ENCODE measurements at regions not wholly inside any gene's neighbourhood (a gene's known extent, or its start where the extent isn't known, plus 50 kb on each side); places are given as distances from the start of the nearest gene placed in this dataset.
A peak's percentile ranks its signal among the peaks of the same experiment; 100 is the strongest.

DNA sequence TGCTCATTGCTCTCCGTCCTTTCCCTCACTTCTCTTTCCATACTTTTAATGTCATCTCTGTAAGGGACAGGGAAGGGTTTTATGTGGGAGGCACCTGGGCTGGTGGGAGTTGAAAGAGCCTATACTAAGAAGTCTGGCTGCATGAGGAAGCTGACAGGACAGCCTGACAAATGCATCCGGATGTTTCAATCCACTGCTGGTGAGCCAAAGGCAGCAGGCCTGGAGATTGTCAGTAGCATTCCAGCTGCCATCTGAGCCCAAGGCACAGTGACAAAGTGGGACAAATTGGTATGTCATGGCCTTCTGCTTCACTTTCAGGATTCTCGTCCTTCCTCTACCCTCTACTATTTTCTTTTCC, 218.4 kb downstream of the STK31 start:
- 21% methylated on average over 3 of the region's 3 CpGs for whole genome bisulfite sequencing (ENCODE audit: low lambda C conversion rate)
- H3K4me1 ChIP-seq (ENCODE audit: control insufficient read depth in 1 of 2, insufficient read depth in 2 of 2, low read depth in 1 of 2, low read length in 1 of 2), result peaks cover 0 to 62% of the 10 kb centered on the region in 2 experiments; a peak in 2 of 4 replicates

GRCh38 chr7:23930312-23930711, 220.3 kb downstream of the STK31 start:
- Histone ChIP-seq H3K36me3 (replicated peaks in 1 of 2; ENCODE audit: control insufficient read depth in 1 of 2, insufficient read depth in 2 of 2, low read length in 1 of 2) (no peaks in the 10 kb centered on the region), H3K27me3 (ENCODE audit: insufficient read depth) (no peaks in the 10 kb centered on the region), H3K9me3 (no peaks in the 10 kb centered on the region), H2AFZ (ENCODE audit: low read depth) (no peak overlapping the region), H3F3A (replicated peaks; ENCODE audit: insufficient read depth) (no peaks in the 10 kb centered on the region), H3K4me1 (ENCODE audit: control insufficient read depth in 1 of 2, insufficient read depth in 2 of 2, low read depth in 1 of 2, low read length in 1 of 2) (peaks cover 0 to 52% of the 10 kb centered on the region in 2 experiments; a peak in 2 of 4 replicates), H3K79me2 (ENCODE audit: insufficient read depth) (no peaks in the 10 kb centered on the region), H3K4me3 (ENCODE audit: low read depth in 2 of 2, low read length in 1 of 2) (no peak overlapping the region), H3K9me2 (no peaks in the 10 kb centered on the region), H3K4me2 (no peak overlapping the region), H3K9ac (no peak overlapping the region), H4K20me1 (ENCODE audit: insufficient read depth) (no peaks in the 10 kb centered on the region), H3K27ac (ENCODE audit: low read depth in 2 of 2, low read length in 1 of 2) (peak overlapping the region in 1 of 2 experiments; percentile 98; a peak in 2 of 4 replicates)
- DNase-seq, result no peak
- WGBS (ENCODE audit: low lambda C conversion rate), result 63% methylated on average over 1 of the region's 1 CpG
- ChIA-PET CTCF (interaction anchor here (1.7 to 3.2 kb wide), 2 partner anchors 9 to 67 kb away, joined by 7 to 17 read pairs; no protein-coding TSS in a partner anchor), POLR2A (no interaction called here)
- TF ChIP-seq FOSL2 (IDR thresholded peaks at IDR 0.05; ENCODE audit: borderline replicate concordance, low read depth) (no peak), GABPA (IDR thresholded peaks at IDR 0.05; ENCODE audit: low read depth) (no peak), FOXJ3 (CRISPR knock-in tag; IDR thresholded peaks at IDR 0.05) (no peak), TAF1 (IDR thresholded peaks at IDR 0.05; ENCODE audit: borderline replicate concordance, low read depth, low read length) (no peak), RXRA (IDR thresholded peaks at IDR 0.05; ENCODE audit: borderline replicate concordance, low read depth) (no peak), ELF1 (IDR thresholded peaks at IDR 0.05) (no peak), GATA2 (CRISPR knock-in tag; IDR thresholded peaks at IDR 0.05) (no peak), EP300 (IDR thresholded peaks at IDR 0.05; ENCODE audit: borderline replicate concordance in 1 of 2, low read depth in 1 of 2, low read length in 1 of 2) (no peak), EZH2phosphoT487 (IDR thresholded peaks at IDR 0.05; ENCODE audit: borderline replicate concordance, low read depth) (no peak), POLR2AphosphoS5 (IDR thresholded peaks at IDR 0.05; ENCODE audit: low read depth, low read length) (no peak), RFX5 (IDR thresholded peaks at IDR 0.05; ENCODE audit: low read length) (no peak)
- TF ChIP-seq, protein P1, sequence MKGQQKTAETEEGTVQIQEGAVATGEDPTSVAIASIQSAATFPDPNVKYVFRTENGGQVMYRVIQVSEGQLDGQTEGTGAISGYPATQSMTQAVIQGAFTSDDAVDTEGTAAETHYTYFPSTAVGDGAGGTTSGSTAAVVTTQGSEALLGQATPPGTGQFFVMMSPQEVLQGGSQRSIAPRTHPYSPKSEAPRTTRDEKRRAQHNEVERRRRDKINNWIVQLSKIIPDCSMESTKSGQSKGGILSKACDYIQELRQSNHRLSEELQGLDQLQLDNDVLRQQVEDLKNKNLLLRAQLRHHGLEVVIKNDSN (IDR thresholded peaks at IDR 0.05; ENCODE audit: borderline replicate concordance, low read depth), result no peak
- TF ChIP-seq, protein P2, sequence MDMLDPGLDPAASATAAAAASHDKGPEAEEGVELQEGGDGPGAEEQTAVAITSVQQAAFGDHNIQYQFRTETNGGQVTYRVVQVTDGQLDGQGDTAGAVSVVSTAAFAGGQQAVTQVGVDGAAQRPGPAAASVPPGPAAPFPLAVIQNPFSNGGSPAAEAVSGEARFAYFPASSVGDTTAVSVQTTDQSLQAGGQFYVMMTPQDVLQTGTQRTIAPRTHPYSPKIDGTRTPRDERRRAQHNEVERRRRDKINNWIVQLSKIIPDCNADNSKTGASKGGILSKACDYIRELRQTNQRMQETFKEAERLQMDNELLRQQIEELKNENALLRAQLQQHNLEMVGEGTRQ (IDR thresholded peaks at IDR 0.05; ENCODE audit: borderline replicate concordance, low read depth, low read length), result no peak

More for the DNA sequence above, 218.4 kb downstream of the STK31 start:
- no peaks in the 10 kb centered on the region for H3K9me3 ChIP-seq
- H3F3A ChIP-seq (replicated peaks; ENCODE audit: insufficient read depth), result no peaks in the 10 kb centered on the region
- ChIA-PET POLR2A (interaction anchor here (0.6 to 0.9 kb wide), 2 partner anchors 31 to 35 kb away, joined by 3 to 4 read pairs; no protein-coding TSS in a partner anchor), CTCF (interaction anchor here (1.3 to 3.2 kb wide), 5 partner anchors 11 to 453 kb away, joined by 3 to 17 read pairs (median 5); no protein-coding TSS in a partner anchor)
- H3K27me3 ChIP-seq (ENCODE audit: insufficient read depth), result no peaks in the 10 kb centered on the region
- H3K79me2 ChIP-seq (ENCODE audit: insufficient read depth), result no peaks in the 10 kb centered on the region
- H3K4me2 ChIP-seq, result no peak overlapping the region
- no peaks in the 10 kb centered on the region for H3K36me3 ChIP-seq (replicated peaks in 1 of 2; ENCODE audit: control insufficient read depth in 1 of 2, insufficient read depth in 2 of 2, low read length in 1 of 2)
- TF ChIP-seq GATA2 (CRISPR knock-in tag; IDR thresholded peaks at IDR 0.05) (peak; percentile 57), MAX (IDR thresholded peaks at IDR 0.05; ENCODE audit: low read depth) (no peak), SMC3 (IDR thresholded peaks at IDR 0.05; ENCODE audit: low read depth, low read length) (peak; percentile 2; the same call in 1 of the 2 replicates), POLR2AphosphoS5 (IDR thresholded peaks at IDR 0.05; ENCODE audit: low read depth, low read length) (peak; percentile 58), CHD2 (IDR thresholded peaks at IDR 0.05; ENCODE audit: low read length, partially characterized antibody) (peak; percentile 91), TEAD4 (IDR thresholded peaks at IDR 0.05; ENCODE audit: borderline replicate concordance, insufficient read depth) (no peak), MXI1 (IDR thresholded peaks at IDR 0.05; ENCODE audit: low read depth, low read length) (peak; percentile 85; the same call in 1 of the 2 replicates), RCOR1 (IDR thresholded peaks at IDR 0.05; ENCODE audit: low read length) (peak; percentile 96), NRF1 (IDR thresholded peaks at IDR 0.05; ENCODE audit: low read depth, low read length) (no peak), GABPA (IDR thresholded peaks at IDR 0.05; ENCODE audit: low read depth) (no peak), TCF12 (IDR thresholded peaks at IDR 0.05) (peak; percentile 59; the same call in 1 of the 2 replicates), EP300 (IDR thresholded peaks at IDR 0.05; ENCODE audit: borderline replicate concordance in 1 of 2, low read depth in 1 of 2, low read length in 1 of 2) (peak in 1 of 2 experiments; percentile 99; a peak in 2 of 4 replicates), JUND (IDR thresholded peaks at IDR 0.05) (no peak), FOXM1 (IDR thresholded peaks at IDR 0.05; ENCODE audit: low read depth) (no peak), PBX3 (IDR thresholded peaks at IDR 0.05) (peak; percentile 52), FOXJ3 (CRISPR knock-in tag; IDR thresholded peaks at IDR 0.05) (peak; percentile 64; the same call in 1 of the 2 replicates), ELF1 (IDR thresholded peaks at IDR 0.05) (no peak), SIN3A (IDR thresholded peaks at IDR 0.05; ENCODE audit: borderline replicate concordance, low read depth, low read length) (no peak), EZH2phosphoT487 (IDR thresholded peaks at IDR 0.05; ENCODE audit: borderline replicate concordance, low read depth) (no peak)
- TF ChIP-seq, protein P2 (IDR thresholded peaks at IDR 0.05; ENCODE audit: borderline replicate concordance, low read depth, low read length), result no peak
- H3K9ac ChIP-seq, result no peak overlapping the region
- H3K4me3 ChIP-seq (ENCODE audit: low read depth in 2 of 2, low read length in 1 of 2), result no peak overlapping the region
- H3K27ac ChIP-seq (ENCODE audit: low read depth in 2 of 2, low read length in 1 of 2), result peak overlapping the region in 1 of 2 experiments; percentile 98; a peak in 2 of 4 replicates
- no peak overlapping the region for H2AFZ ChIP-seq (ENCODE audit: low read depth)
- peak; percentile 74 for DNase-seq
- no peaks in the 10 kb centered on the region for H3K9me2 ChIP-seq
- H4K20me1 ChIP-seq (ENCODE audit: insufficient read depth), result no peaks in the 10 kb centered on the region

Data from SK-N-SH (cell line).